Gastrocnemius medialis (tissue), 4 donors: ENCODE measurements at regions not wholly inside any gene's neighbourhood (a gene's known extent, or its start where the extent isn't known, plus 50 kb on each side); places are given as distances from the start of the nearest gene placed in this dataset.

Source experiments
- POLR2A ChIP-seq, 2 donors: fragments of 450-650 bp; IDR thresholded peaks; one replicate each; pipeline ENCODE4 v1.6.1; 2017; ENCODE audit warnings: antibody characterized with exemption in 2 of 2, mild to moderate bottlenecking in 2 of 2, moderate library complexity in 2 of 2
- TF ChIP-seq, protein P1 (sequence below), 5 experiments: fragments of 450-650 bp in 3 of 5; fragments of 200-600 bp in 2 of 5; sonication (generic) in 2 of 5; IDR thresholded peaks in 4 of 5; conservative IDR thresholded peaks in 1 of 5; 1 replicate in 4 of 5; 2 replicates in 1 of 5; pipeline ENCODE4 v1.5.1; 2016 to 2019; ENCODE audit warnings: antibody characterized with exemption in 5 of 5, mild to moderate bottlenecking in 3 of 5, moderate library complexity in 3 of 5

DNA sequence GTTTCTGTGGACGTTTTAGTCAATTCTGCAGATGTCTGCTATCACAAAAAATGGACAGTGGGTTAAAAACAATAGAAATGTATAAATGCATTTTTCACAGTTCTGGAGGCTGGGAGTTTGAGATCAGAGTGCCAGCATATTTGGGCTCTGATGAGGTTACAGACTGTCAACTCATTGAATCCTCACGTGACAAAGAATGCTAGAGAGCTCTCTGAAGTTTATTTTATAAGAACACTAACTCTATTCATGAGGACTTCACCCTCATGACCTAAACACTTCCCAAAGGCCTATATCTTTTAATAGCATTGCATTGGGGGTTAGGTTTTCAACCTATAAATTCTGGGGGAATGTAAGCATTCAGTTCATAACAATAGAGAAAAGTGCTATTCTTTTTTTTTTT is 182.6 kb upstream of the SLITRK3 start:
- TF ChIP-seq, protein P1, sequence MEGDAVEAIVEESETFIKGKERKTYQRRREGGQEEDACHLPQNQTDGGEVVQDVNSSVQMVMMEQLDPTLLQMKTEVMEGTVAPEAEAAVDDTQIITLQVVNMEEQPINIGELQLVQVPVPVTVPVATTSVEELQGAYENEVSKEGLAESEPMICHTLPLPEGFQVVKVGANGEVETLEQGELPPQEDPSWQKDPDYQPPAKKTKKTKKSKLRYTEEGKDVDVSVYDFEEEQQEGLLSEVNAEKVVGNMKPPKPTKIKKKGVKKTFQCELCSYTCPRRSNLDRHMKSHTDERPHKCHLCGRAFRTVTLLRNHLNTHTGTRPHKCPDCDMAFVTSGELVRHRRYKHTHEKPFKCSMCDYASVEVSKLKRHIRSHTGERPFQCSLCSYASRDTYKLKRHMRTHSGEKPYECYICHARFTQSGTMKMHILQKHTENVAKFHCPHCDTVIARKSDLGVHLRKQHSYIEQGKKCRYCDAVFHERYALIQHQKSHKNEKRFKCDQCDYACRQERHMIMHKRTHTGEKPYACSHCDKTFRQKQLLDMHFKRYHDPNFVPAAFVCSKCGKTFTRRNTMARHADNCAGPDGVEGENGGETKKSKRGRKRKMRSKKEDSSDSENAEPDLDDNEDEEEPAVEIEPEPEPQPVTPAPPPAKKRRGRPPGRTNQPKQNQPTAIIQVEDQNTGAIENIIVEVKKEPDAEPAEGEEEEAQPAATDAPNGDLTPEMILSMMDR (IDR thresholded peaks at IDR 0.05 in 4 of 5, conservative IDR thresholded peaks at IDR 0.05 in 1 of 5): no peak
- TF ChIP-seq POLR2A (IDR thresholded peaks at IDR 0.05): no peak
